ENCODE measurements at regions not wholly inside any gene's neighbourhood (a gene's known extent, or its start where the extent isn't known, plus 50 kb on each side); places are given as distances from the start of the nearest gene placed in this dataset.

GRCh38 chr2:144713410-144713809 lies 193.5 kb upstream of the ZEB2 start:
- DNase-seq (no peak), FAIRE-seq (no peak)
- TF ChIP-seq CTCF (IDR thresholded peaks at IDR 0.05; ENCODE audit: borderline replicate concordance, extremely low read depth, insufficient read depth): no peak
- H3K4me1 ChIP-seq (ENCODE audit: control insufficient read depth in 2 of 3, insufficient read depth in 2 of 3, low read depth in 1 of 3, low read length in 3 of 3): peaks cover 0 to 15% (median 0%) of the 10 kb centered on the region in 3 donors
- H3K9me3 ChIP-seq (ENCODE audit: control insufficient read depth in 2 of 3, insufficient read depth in 1 of 3, low read length in 3 of 3): peaks cover 0 to 6% (median 2%) of the 10 kb centered on the region in 3 donors
- H3K36me3 ChIP-seq (ENCODE audit: control insufficient read depth in 2 of 3, insufficient read depth in 3 of 3, low read length in 3 of 3): no peaks in the 10 kb centered on the region
- intact Hi-C loops (cut with DNase I): no loop called here
- no peak overlapping the region for H3K4me3 ChIP-seq (ENCODE audit: low read length in 3 of 3)
- no peak overlapping the region for H3K9ac ChIP-seq (ENCODE audit: low read length in 3 of 3)
- H3K27me3 ChIP-seq (ENCODE audit: control insufficient read depth, insufficient read depth, low read length): no peaks in the 10 kb centered on the region
- no peak overlapping the region for H3K27ac ChIP-seq (ENCODE audit: low read depth in 2 of 2, low read length in 2 of 2)

- Histone ChIP-seq H3K4me3 (ENCODE audit: low read length in 3 of 3) (no peak overlapping the region), H3K36me3 (ENCODE audit: control insufficient read depth in 2 of 3, insufficient read depth in 3 of 3, low read length in 3 of 3) (no peaks in the 10 kb centered on the region), H3K9me3 (ENCODE audit: control insufficient read depth in 2 of 3, insufficient read depth in 1 of 3, low read length in 3 of 3) (no peaks in the 10 kb centered on the region), H3K27ac (ENCODE audit: low read depth in 2 of 2, low read length in 2 of 2) (no peak overlapping the region), H3K9ac (ENCODE audit: low read length in 3 of 3) (no peak overlapping the region), H3K27me3 (ENCODE audit: control insufficient read depth, insufficient read depth, low read length) (no peaks in the 10 kb centered on the region), H3K4me1 (ENCODE audit: control insufficient read depth in 2 of 3, insufficient read depth in 2 of 3, low read depth in 1 of 3, low read length in 3 of 3) (peaks cover 0 to 15% (median 0%) of the 10 kb centered on the region in 3 donors)
- no peak for TF ChIP-seq CTCF (IDR thresholded peaks at IDR 0.05; ENCODE audit: borderline replicate concordance, extremely low read depth, insufficient read depth)
- intact Hi-C loops (cut with DNase I): no loop called here
- DNase-seq (peak in 1 of 5 donors; percentile 25), FAIRE-seq (no peak)
These were observed 192.6 kb upstream of the ZEB2 start for GRCh38 chr2:144712550-144712940.

GRCh38 chr2:144711630-144712549 lies 192.0 kb upstream of the ZEB2 start:
- FAIRE-seq (no peak), DNase-seq (no peak)
- H3K36me3 ChIP-seq (ENCODE audit: control insufficient read depth in 2 of 3, insufficient read depth in 3 of 3, low read length in 3 of 3): no peaks in the 10 kb centered on the region
- no peak overlapping the region for H3K4me3 ChIP-seq (ENCODE audit: low read length in 3 of 3)
- no peak for TF ChIP-seq CTCF (IDR thresholded peaks at IDR 0.05; ENCODE audit: borderline replicate concordance, extremely low read depth, insufficient read depth)
- no peaks in the 10 kb centered on the region for H3K9me3 ChIP-seq (ENCODE audit: control insufficient read depth in 2 of 3, insufficient read depth in 1 of 3, low read length in 3 of 3)
- no peak overlapping the region for H3K9ac ChIP-seq (ENCODE audit: low read length in 3 of 3)
- peaks cover 0 to 15% (median 0%) of the 10 kb centered on the region in 3 donors for H3K4me1 ChIP-seq (ENCODE audit: control insufficient read depth in 2 of 3, insufficient read depth in 2 of 3, low read depth in 1 of 3, low read length in 3 of 3)
- H3K27ac ChIP-seq (ENCODE audit: low read depth in 2 of 2, low read length in 2 of 2): no peak overlapping the region
- intact Hi-C loops (cut with DNase I): no loop called here
- H3K27me3 ChIP-seq (ENCODE audit: control insufficient read depth, insufficient read depth, low read length): no peaks in the 10 kb centered on the region

Data from kidney (tissue), 13 donors.